ENCODE measurements at regions not wholly inside any gene's neighbourhood (a gene's known extent, or its start where the extent isn't known, plus 50 kb on each side); places are given as distances from the start of the nearest gene placed in this dataset.
A peak's percentile ranks its signal among the peaks of the same experiment; 100 is the strongest.

DNA sequence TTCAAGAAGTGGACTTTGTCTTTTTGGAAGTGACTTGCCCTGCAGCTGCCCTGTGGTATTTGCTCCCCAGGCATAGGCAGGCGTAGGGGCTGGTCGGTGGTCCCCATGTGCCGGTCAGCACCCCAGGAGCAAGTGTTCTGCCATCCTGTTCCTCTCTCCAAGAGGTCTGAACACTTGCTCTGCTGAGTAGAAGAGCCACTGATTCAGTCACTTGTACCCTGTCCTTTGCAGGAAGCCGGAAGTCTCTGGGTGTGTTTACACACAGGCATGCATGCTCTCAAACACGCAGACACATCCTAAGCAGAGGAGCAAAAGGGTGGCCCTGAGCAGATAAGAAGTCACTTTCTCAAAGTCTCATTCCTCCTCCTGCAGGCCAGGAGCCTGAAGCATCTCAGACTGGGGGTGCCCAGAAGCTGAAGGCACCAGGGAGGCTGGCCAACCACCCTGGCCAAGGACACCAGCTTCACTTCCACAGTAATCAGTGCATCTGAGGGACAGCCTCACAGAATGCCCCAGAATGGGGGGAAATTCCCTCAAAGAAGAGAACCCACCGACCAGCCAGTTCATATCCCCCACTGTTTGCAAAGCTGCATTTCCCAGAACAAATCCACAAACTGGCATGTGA lies 88.7 kb upstream of the POMGNT2 start:
- TF ChIP-seq, protein P1, sequence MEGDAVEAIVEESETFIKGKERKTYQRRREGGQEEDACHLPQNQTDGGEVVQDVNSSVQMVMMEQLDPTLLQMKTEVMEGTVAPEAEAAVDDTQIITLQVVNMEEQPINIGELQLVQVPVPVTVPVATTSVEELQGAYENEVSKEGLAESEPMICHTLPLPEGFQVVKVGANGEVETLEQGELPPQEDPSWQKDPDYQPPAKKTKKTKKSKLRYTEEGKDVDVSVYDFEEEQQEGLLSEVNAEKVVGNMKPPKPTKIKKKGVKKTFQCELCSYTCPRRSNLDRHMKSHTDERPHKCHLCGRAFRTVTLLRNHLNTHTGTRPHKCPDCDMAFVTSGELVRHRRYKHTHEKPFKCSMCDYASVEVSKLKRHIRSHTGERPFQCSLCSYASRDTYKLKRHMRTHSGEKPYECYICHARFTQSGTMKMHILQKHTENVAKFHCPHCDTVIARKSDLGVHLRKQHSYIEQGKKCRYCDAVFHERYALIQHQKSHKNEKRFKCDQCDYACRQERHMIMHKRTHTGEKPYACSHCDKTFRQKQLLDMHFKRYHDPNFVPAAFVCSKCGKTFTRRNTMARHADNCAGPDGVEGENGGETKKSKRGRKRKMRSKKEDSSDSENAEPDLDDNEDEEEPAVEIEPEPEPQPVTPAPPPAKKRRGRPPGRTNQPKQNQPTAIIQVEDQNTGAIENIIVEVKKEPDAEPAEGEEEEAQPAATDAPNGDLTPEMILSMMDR (IDR thresholded peaks at IDR 0.05; ENCODE audit: low read depth, low read length): no peak
- no peak overlapping the region for H3K4me3 ChIP-seq (replicated peaks in 1 of 2; ENCODE audit: low read depth in 2 of 2, low read length in 2 of 2)
- DNase-seq (ENCODE audit: low read depth in 2 of 2): no peak

DNA sequence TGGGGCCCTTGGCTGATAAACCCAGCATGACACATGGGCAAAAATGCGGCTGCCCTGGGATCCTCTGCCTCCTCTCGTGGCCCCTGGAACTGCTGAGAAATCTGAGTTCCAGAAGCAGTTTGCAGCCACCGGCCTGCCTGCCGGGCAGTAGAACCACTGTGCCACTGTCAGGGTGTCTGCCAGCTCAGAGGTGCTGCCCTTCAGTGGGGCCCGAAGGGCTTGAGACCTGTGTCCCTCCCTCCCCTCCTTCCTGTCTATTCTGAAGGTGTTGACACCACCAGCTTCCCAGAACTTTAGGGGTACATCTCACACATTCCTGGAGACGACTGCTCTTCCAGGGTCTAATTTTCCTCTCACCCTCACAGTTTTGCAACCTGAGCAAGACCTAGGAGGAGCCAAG lies 88.2 kb upstream of the POMGNT2 start:
- H3K4me3 ChIP-seq (replicated peaks in 1 of 2; ENCODE audit: low read depth in 2 of 2, low read length in 2 of 2): no peak overlapping the region
- DNase-seq (ENCODE audit: low read depth in 2 of 2): no peak
- TF ChIP-seq, protein P1 (IDR thresholded peaks at IDR 0.05; ENCODE audit: low read depth, low read length): no peak

DNA sequence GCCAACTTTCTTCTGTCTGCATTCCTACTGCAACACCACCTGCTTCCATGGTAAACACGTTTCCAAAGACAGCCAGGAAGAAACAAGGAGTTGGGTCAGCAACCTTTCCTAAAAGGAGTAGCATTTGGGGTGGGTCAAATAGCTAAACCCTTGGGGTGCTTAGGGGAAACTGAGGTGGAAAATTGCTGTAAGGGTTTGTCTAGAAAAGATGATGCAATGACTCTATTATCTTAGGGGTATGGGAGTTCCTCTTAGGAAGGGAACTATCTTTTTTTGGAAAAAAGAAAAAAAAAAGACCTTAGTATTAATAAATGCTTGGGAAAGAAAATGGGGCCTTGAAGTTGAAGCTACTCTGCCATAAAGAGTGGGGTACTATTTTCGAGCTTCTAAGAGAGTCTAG lies 86.1 kb upstream of the POMGNT2 start:
- TF ChIP-seq, protein P1 (IDR thresholded peaks at IDR 0.05; ENCODE audit: low read depth, low read length): no peak
- DNase-seq (ENCODE audit: low read depth in 2 of 2): no peak

DNA sequence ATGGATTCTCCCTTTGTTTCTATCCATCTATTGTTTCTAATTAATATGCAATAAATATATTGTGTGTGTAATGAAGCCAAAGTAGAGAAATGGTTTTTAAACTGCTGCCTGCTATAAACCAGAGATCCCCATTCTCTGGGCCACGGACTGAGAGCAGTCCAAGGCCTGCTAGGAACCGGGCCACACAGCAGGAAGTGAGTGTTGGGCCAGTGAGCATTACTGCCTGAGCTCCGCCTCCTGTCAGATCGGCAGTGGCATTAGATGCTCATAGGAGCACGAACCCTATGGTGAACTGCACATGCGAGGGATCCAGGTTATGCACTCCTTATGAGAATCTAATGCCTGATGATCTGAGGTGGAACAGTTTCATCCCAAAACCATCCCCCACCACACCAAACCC lies 85.2 kb upstream of the POMGNT2 start:
- no peak for DNase-seq (ENCODE audit: low read depth in 2 of 2)
- no peak overlapping the region for H3K4me3 ChIP-seq (replicated peaks in 1 of 2; ENCODE audit: low read depth in 2 of 2, low read length in 2 of 2)
- TF ChIP-seq, protein P1 (IDR thresholded peaks at IDR 0.05; ENCODE audit: low read depth, low read length): no peak

More for the DNA sequence above, 86.1 kb upstream of the POMGNT2 start:
- no peak overlapping the region for H3K4me3 ChIP-seq (replicated peaks in 1 of 2; ENCODE audit: low read depth in 2 of 2, low read length in 2 of 2)

DNA sequence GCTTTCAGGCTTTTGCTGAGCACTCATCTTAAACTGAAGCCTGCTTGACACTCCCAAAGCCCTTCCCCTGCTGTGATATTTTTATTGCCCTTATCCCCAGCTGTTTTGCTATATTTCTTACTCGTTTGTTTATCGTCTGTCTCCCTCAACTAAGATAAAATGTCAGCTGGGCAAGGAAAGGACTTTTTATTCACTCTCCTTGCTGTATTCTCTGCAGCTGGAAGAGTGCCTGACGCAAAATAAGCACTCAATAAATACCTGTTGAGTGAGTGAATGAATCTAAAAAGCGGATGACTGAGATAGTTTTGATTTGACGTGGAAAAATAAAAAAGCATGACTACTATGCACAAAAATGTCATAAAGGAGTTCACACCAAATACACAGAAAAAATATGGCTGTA lies 84.8 kb upstream of the POMGNT2 start:
- TF ChIP-seq, protein P1 (IDR thresholded peaks at IDR 0.05; ENCODE audit: low read depth, low read length): no peak
- DNase-seq (ENCODE audit: low read depth in 2 of 2): peak; percentile 38 to 91
- H3K4me3 ChIP-seq (replicated peaks in 1 of 2; ENCODE audit: low read depth in 2 of 2, low read length in 2 of 2): no peak overlapping the region

DNA sequence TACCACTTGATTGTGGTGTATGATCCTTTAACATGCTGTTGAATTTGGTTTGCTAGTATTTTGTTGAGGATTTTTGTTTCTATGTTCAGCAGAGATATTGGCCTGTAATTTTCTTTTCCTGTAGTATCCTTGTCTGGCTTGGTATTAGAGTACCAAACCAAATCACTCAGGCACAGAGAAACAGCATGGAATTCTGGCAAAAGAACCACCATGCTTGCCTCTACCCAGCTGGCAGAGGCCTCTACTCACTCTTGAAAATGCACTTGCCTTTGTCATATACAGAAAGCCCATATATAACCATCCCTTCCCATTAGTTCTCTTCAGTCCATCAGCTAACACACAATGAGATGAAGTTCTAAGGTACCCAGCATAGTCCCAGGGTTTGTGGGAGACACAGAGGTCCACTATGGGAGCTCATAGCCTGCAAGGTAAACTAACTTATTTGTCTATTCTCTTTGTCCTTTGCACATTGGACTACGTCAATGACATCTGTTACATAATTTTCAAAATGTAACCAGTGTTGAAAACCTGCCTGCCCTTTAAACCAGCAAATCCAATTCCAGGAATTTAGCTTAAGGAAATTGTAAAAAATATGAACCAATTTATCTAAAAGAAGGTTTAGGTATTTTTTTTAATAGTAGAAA lies 82.1 kb upstream of the POMGNT2 start:
- no peak overlapping the region for H3K4me3 ChIP-seq (replicated peaks in 1 of 2; ENCODE audit: low read depth in 2 of 2, low read length in 2 of 2)
- TF ChIP-seq, protein P1 (IDR thresholded peaks at IDR 0.05; ENCODE audit: low read depth, low read length): no peak
- no peak for DNase-seq (ENCODE audit: low read depth in 2 of 2)

DNA sequence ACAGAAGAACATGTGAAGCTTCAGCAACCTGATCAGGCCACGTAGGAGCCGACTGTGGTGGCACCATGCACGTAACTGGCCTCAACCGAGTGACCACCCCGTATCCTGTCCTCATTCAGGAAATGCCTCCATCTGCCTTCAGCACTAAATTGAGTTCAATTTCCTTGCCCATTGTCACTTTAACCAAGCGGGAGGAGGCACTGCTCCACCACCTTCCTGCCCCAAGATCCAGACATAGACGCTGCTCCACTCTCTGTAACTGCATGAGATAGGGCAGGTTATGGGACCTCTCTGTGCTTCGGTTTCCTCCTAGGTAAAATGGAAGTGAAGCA lies 80.1 kb upstream of the POMGNT2 start:
- H3K4me3 ChIP-seq (replicated peaks in 1 of 2; ENCODE audit: low read depth in 2 of 2, low read length in 2 of 2): no peak overlapping the region
- no peak for DNase-seq (ENCODE audit: low read depth in 2 of 2)
- TF ChIP-seq, protein P1 (IDR thresholded peaks at IDR 0.05; ENCODE audit: low read depth, low read length): no peak
